IMR-90 (cell line): ENCODE measurements at regions not wholly inside any gene's neighbourhood (a gene's known extent, or its start where the extent isn't known, plus 50 kb on each side); places are given as distances from the start of the nearest gene placed in this dataset.

ENCODE experiments used
- ATAC-seq: fragments of 200-7000 bp; cut with Tn5 transposase; 2 replicates; pipeline ENCODE4 v1.9.1; 2020; ENCODE audit warnings: low read depth, mild to moderate bottlenecking, moderate library complexity
- BruUV-seq: library from RNA; stranded (reverse); fragments of 400-500 nt; replicated peaks from 2 replicates; lab custom pipeline; 2021; lab: Mats Ljungman, UMichigan
- CTCF ChIA-PET: fragments of 300-600 bp; formaldehyde crosslinking; extraction: SDS; loops from one replicate; lab custom pipeline; 2021; ENCODE audit warnings: antibody characterized with exemption; lab: Yijun Ruan, JAX
- POLR2A ChIA-PET: fragments of 300-600 bp; sonication (Branson Sonifier 250); formaldehyde crosslinking; loops from one replicate; lab custom pipeline; 2022; ENCODE audit warnings: antibody characterized with exemption; ENCODE audit not compliant: unreplicated experiment; lab: Charles Lee
- DNase-seq: peaks from one replicate; pipeline ENCODE4 v3.0.0; 2013
- H2AFZ ChIP-seq: replicated peaks from 2 replicates; pipeline ENCODE3; 2013; ENCODE audit warnings: low read length, mild to moderate bottlenecking; ENCODE audit not compliant: poor library complexity
- H2AK5ac ChIP-seq: 2 replicates; pipeline ENCODE4 v1.6.1; 2013; ENCODE audit warnings: low read depth, low read length, inconsistent platforms
- H2AK9ac ChIP-seq: replicated peaks from 2 replicates; pipeline ENCODE3; 2013; ENCODE audit warnings: mild to moderate bottlenecking, low read depth, low read length, moderate library complexity; ENCODE audit not compliant: poor library complexity
- H2BK120ac ChIP-seq: 2 replicates; pipeline ENCODE4 v1.6.1; 2013; ENCODE audit warnings: low read depth, low read length, inconsistent platforms
- H2BK15ac ChIP-seq: 3 replicates; pipeline ENCODE4 v1.6.1; 2013; ENCODE audit warnings: low read depth, low read length, inconsistent platforms
- H2BK20ac ChIP-seq: 2 replicates; pipeline ENCODE4 v1.6.1; 2013; ENCODE audit warnings: low read depth, mild to moderate bottlenecking, inconsistent platforms, low read length, moderate library complexity
- H2BK5ac ChIP-seq: 2 replicates; pipeline ENCODE4 v1.6.1; 2013; ENCODE audit warnings: mild to moderate bottlenecking, low read depth, low read length, inconsistent platforms; ENCODE audit not compliant: poor library complexity, severe bottlenecking
- H3K14ac ChIP-seq: replicated peaks from 2 replicates; pipeline ENCODE4 v1.6.1; 2013; ENCODE audit warnings: low read depth, low read length, inconsistent platforms
- H3K18ac ChIP-seq: 2 replicates; pipeline ENCODE4 v1.6.1; 2013; ENCODE audit warnings: low read depth, low read length, control low read depth
- H3K23ac ChIP-seq: 2 replicates; pipeline ENCODE4 v1.6.1; 2013; ENCODE audit warnings: low read depth, low read length, inconsistent platforms
- H3K27ac ChIP-seq: 2 replicates; pipeline ENCODE4 v1.5.1; 2013; ENCODE audit warnings: mild to moderate bottlenecking, control low read depth, low read length; ENCODE audit not compliant: insufficient read depth
- H3K27me3 ChIP-seq: 2 replicates; pipeline ENCODE4 v1.6.1; 2013; ENCODE audit warnings: low read length; ENCODE audit not compliant: control insufficient read depth, insufficient read depth
- H3K36me3 ChIP-seq: 2 replicates; pipeline ENCODE4 v1.6.1; 2013; ENCODE audit warnings: low read length, mixed read lengths; ENCODE audit not compliant: control insufficient read depth, insufficient read depth
- H3K4ac ChIP-seq: 2 replicates; pipeline ENCODE4 v1.6.1; 2013; ENCODE audit warnings: low read depth, low read length, inconsistent platforms
- H3K4me1 ChIP-seq: 2 replicates; pipeline ENCODE4 v1.6.1; 2013; ENCODE audit warnings: low read length, mixed read lengths; ENCODE audit not compliant: control insufficient read depth, insufficient read depth
- H3K4me2 ChIP-seq: 2 replicates; pipeline ENCODE4 v1.6.1; 2013; ENCODE audit warnings: low read depth, mild to moderate bottlenecking, control low read depth, low read length, moderate library complexity
- H3K4me3 ChIP-seq: 2 replicates; pipeline ENCODE4 v1.5.1; 2013; ENCODE audit warnings: low read depth, mild to moderate bottlenecking, control low read depth, low read length, moderate library complexity; ENCODE audit not compliant: insufficient read depth
- H3K56ac ChIP-seq: 2 replicates; pipeline ENCODE4 v1.6.1; 2013; ENCODE audit warnings: low read length, inconsistent platforms; ENCODE audit not compliant: insufficient read depth; ENCODE audit errors: extremely low read depth
- H3K79me1 ChIP-seq, 2 experiments: 2 replicates each; pipeline ENCODE4 v1.6.1; 2013; ENCODE audit warnings: low read length in 2 of 2, inconsistent platforms in 1 of 2, low read depth in 1 of 2
- H3K9ac ChIP-seq: 2 replicates; pipeline ENCODE4 v1.6.1; 2013; ENCODE audit warnings: low read depth, low read length, control low read depth
- H3K9me1 ChIP-seq: 2 replicates; pipeline ENCODE4 v1.6.1; 2013; ENCODE audit warnings: low read length, inconsistent platforms; ENCODE audit not compliant: insufficient read depth
- H3K9me3 ChIP-seq: 2 replicates; pipeline ENCODE4 v1.6.1; 2013; ENCODE audit warnings: low read length; ENCODE audit not compliant: control insufficient read depth, insufficient read depth
- H4K20me1 ChIP-seq: 2 replicates; pipeline ENCODE4 v1.6.1; 2013; ENCODE audit warnings: low read length, inconsistent platforms; ENCODE audit not compliant: insufficient read depth
- H4K5ac ChIP-seq: 2 replicates; pipeline ENCODE4 v1.6.1; 2013; ENCODE audit warnings: mild to moderate bottlenecking, low read depth, low read length, control low read depth
- H4K8ac ChIP-seq, 2 experiments: 2 replicates each; pipeline ENCODE4 v1.6.1; 2013; ENCODE audit warnings: low read depth in 2 of 2, low read length in 2 of 2, control low read depth in 1 of 2, inconsistent platforms in 1 of 2
- H4K91ac ChIP-seq: 2 replicates; pipeline ENCODE4 v1.6.1; 2013; ENCODE audit warnings: low read depth, low read length, inconsistent platforms; ENCODE audit not compliant: insufficient read depth
- BHLHE40 ChIP-seq: fragments of 150-350 bp; IDR thresholded peaks from 2 replicates; pipeline ENCODE4 v1.6.1; 2016; ENCODE audit warnings: mild to moderate bottlenecking, low read depth, low read length
- CEBPB ChIP-seq: IDR thresholded peaks from 2 replicates; pipeline ENCODE4 v1.6.1; 2012; ENCODE audit warnings: low read depth, low read length, improper control_type of control experiment
- CHD1 ChIP-seq: IDR thresholded peaks from 2 replicates; pipeline ENCODE4 v1.6.1; 2012; ENCODE audit warnings: low read depth, low read length, improper control_type of control experiment
- ELK1 ChIP-seq: fragments of 150-350 bp; IDR thresholded peaks from 2 replicates; pipeline ENCODE4 v1.6.1; 2016; ENCODE audit warnings: low read depth, mild to moderate bottlenecking, low read length, moderate library complexity, borderline replicate concordance
- FOS ChIP-seq: fragments of 150-350 bp; IDR thresholded peaks from 2 replicates; pipeline ENCODE4 v1.6.1; 2016; ENCODE audit warnings: low read depth, low read length
- MAFK ChIP-seq: IDR thresholded peaks from 2 replicates; pipeline ENCODE4 v1.6.1; 2012; ENCODE audit warnings: low read depth, low read length, improper control_type of control experiment
- MAZ ChIP-seq: IDR thresholded peaks from 2 replicates; pipeline ENCODE4 v1.6.1; 2012; ENCODE audit warnings: low read depth, mild to moderate bottlenecking, low read length, improper control_type of control experiment, moderate library complexity, borderline replicate concordance
- MXI1 ChIP-seq: IDR thresholded peaks from 2 replicates; pipeline ENCODE4 v1.6.1; 2012; ENCODE audit warnings: low read depth, mild to moderate bottlenecking, low read length, moderate library complexity, borderline replicate concordance
- NFE2L2 ChIP-seq: fragments of 150-350 bp; IDR thresholded peaks from 2 replicates; pipeline ENCODE4 v1.6.1; 2016; ENCODE audit warnings: low read depth, mild to moderate bottlenecking, low read length
- POLR2A ChIP-seq: IDR thresholded peaks from 2 replicates; pipeline ENCODE4 v1.6.1; 2012; ENCODE audit warnings: mild to moderate bottlenecking, low read depth, low read length
- RAD21 ChIP-seq: IDR thresholded peaks from 2 replicates; pipeline ENCODE4 v1.6.1; 2012; ENCODE audit warnings: low read length, improper control_type of control experiment
- RCOR1 ChIP-seq: IDR thresholded peaks from 2 replicates; pipeline ENCODE4 v1.6.1; 2012; ENCODE audit warnings: mild to moderate bottlenecking, low read length, improper control_type of control experiment; ENCODE audit not compliant: insufficient replicate concordance
- RFX5 ChIP-seq: IDR thresholded peaks from 2 replicates; pipeline ENCODE4 v1.8.0; 2012; ENCODE audit warnings: low read depth, mild to moderate bottlenecking, low read length, moderate library complexity
- SMC3 ChIP-seq: fragments of 150-350 bp; IDR thresholded peaks from 2 replicates; pipeline ENCODE4 v1.6.1; 2016; ENCODE audit warnings: low read depth, mild to moderate bottlenecking, antibody characterized with exemption, low read length, moderate library complexity
- USF2 ChIP-seq: fragments of 150-350 bp; IDR thresholded peaks from 2 replicates; pipeline ENCODE4 v1.6.1; 2017; ENCODE audit warnings: mild to moderate bottlenecking, antibody characterized with exemption, low read length, low read depth
- WGBS, 2 experiments: methylation state at CpG; one replicate each; pipeline versions ENCODE4 v1.1.5 to v1.1.7; 2013; ENCODE audit warnings: missing lambda C conversion rate in 2 of 2; ENCODE audit not compliant: insufficient read length in 1 of 2; ENCODE audit errors: extremely low coverage in 2 of 2; 5-methylcytosine and 5-hydroxymethylcytosine counted together
- dilution Hi-C: fragments of 300-500 bp; cut with HindIII; formaldehyde crosslinking; loops from one replicate; pipeline ENCODE4 v1.14.3; 2018; ENCODE audit warnings: low sequenced_read_pairs; ENCODE audit not compliant: unreplicated experiment
- in situ Hi-C: fragments of 300-500 bp; cut with MboI; formaldehyde crosslinking; loops from 3 replicates; pipeline ENCODE4 v1.14.3; 2019; ENCODE audit warnings: low sequenced_read_pairs, inconsistent platforms, mixed read lengths
- intact Hi-C: fragments of 100-400 bp; cut with micrococcal nuclease; formaldehyde crosslinking; loops from 2 replicates; pipeline ENCODE4 v1.10.0; 2022
- TF ChIP-seq, protein P1 (sequence below): conservative IDR thresholded peaks from 2 replicates; pipeline ENCODE4 v1.5.1; 2012; ENCODE audit warnings: mild to moderate bottlenecking, low read depth, low read length, improper control_type of control experiment

DNA sequence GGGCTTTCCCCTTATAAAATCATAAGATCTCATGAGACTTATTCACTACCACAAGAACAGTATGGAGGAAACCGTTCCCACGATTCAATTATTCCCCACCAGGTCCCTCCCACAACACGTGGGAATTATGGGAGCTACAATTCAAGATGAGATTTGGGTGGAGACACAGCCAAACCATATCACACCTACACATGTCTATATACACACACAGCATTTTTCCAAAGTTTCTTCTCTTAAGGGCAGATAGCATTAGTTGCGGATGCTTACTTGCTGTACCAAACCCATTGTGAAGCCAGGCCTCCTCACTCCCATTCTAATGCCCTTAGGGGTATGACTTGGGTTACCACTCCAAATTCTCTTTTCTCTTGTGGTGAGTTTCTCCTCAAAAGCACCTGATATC, 104.1 kb upstream of the RAP1B start:
- Histone ChIP-seq H3K4me2 (no peak overlapping the region), H3K9ac (no peak overlapping the region), H2AK9ac (no peak overlapping the region), H3K9me1 (no peaks in the 10 kb centered on the region), H3K4me1 (no peaks in the 10 kb centered on the region), H3K27me3 (peaks cover 2% of the 10 kb centered on the region; the same call in 1 of the 2 replicates), H2BK5ac (no peak overlapping the region), H3K36me3 (no peaks in the 10 kb centered on the region), H4K8ac (no peak overlapping the region), H2BK20ac (no peak overlapping the region), H3K14ac (no peak overlapping the region; the same call in 1 of the 2 replicates), H3K27ac (no peak overlapping the region), H2BK120ac (no peak overlapping the region), H3K9me3 (no peaks in the 10 kb centered on the region), H2BK15ac (no peak overlapping the region), H3K56ac (no peak overlapping the region), H2AFZ (no peak overlapping the region), H3K23ac (no peak overlapping the region), H3K79me1 (no peaks in the 10 kb centered on the region), H4K91ac (no peak overlapping the region), H3K18ac (no peak overlapping the region), H2AK5ac (no peak overlapping the region), H3K4ac (no peak overlapping the region), H4K20me1 (no peaks in the 10 kb centered on the region), H3K4me3 (no peak overlapping the region), H4K5ac (no peak overlapping the region)
- WGBS, 2 experiments = no CpG with 5 or more reads among the region's 4 CpGs
- ChIA-PET CTCF (interaction anchor here (0.6 kb wide), 1 partner anchor 29 kb away, joined by 3 read pairs; no protein-coding TSS in a partner anchor), POLR2A (no interaction called here)
- intact Hi-C loops (no loop called here), in situ Hi-C loops (no loop called here), dilution Hi-C loops (no loop called here)
- no TSS peak for BruUV-seq
- no peak for DNase-seq
- no peak for ATAC-seq
- no peak for TF ChIP-seq MAZ
- TF ChIP-seq ELK1 = no peak
- TF ChIP-seq CHD1 = no peak
- no peak for TF ChIP-seq USF2
- TF ChIP-seq NFE2L2 = no peak
- no peak for TF ChIP-seq RFX5
- no peak for TF ChIP-seq BHLHE40
- no peak for TF ChIP-seq MAFK
- TF ChIP-seq, protein P1, sequence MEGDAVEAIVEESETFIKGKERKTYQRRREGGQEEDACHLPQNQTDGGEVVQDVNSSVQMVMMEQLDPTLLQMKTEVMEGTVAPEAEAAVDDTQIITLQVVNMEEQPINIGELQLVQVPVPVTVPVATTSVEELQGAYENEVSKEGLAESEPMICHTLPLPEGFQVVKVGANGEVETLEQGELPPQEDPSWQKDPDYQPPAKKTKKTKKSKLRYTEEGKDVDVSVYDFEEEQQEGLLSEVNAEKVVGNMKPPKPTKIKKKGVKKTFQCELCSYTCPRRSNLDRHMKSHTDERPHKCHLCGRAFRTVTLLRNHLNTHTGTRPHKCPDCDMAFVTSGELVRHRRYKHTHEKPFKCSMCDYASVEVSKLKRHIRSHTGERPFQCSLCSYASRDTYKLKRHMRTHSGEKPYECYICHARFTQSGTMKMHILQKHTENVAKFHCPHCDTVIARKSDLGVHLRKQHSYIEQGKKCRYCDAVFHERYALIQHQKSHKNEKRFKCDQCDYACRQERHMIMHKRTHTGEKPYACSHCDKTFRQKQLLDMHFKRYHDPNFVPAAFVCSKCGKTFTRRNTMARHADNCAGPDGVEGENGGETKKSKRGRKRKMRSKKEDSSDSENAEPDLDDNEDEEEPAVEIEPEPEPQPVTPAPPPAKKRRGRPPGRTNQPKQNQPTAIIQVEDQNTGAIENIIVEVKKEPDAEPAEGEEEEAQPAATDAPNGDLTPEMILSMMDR = no peak
- no peak for TF ChIP-seq POLR2A
- no peak for TF ChIP-seq RCOR1
- TF ChIP-seq RAD21 = no peak
- TF ChIP-seq MXI1 = no peak
- no peak for TF ChIP-seq SMC3
- TF ChIP-seq FOS = no peak
- no peak for TF ChIP-seq CEBPB
